ENCODE measurements at regions not wholly inside any gene's neighbourhood (a gene's known extent, or its start where the extent isn't known, plus 50 kb on each side); places are given as distances from the start of the nearest gene placed in this dataset.

GRCh38 chr5:158162026-158162425 lies 303.1 kb upstream of the CLINT1 start:
- no peak for DNase-seq (ENCODE audit: low read depth)

GRCh38 chr5:158159621-158160020 lies 300.7 kb upstream of the CLINT1 start:
- no peak for DNase-seq (ENCODE audit: low read depth)

GRCh38 chr5:158155811-158156505 lies 297.0 kb upstream of the CLINT1 start:
- no peak for DNase-seq (ENCODE audit: low read depth)

GRCh38 chr5:158155067-158155466 lies 296.1 kb upstream of the CLINT1 start:
- no peak for DNase-seq (ENCODE audit: low read depth)

GRCh38 chr5:158154226-158155005 lies 295.5 kb upstream of the CLINT1 start:
- DNase-seq (ENCODE audit: low read depth): no peak

- DNase-seq (ENCODE audit: low read depth): no peak
These were observed 294.6 kb upstream of the CLINT1 start for GRCh38 chr5:158153508-158153907.

GRCh38 chr5:158152136-158152535 lies 293.2 kb upstream of the CLINT1 start:
- DNase-seq (ENCODE audit: low read depth): no peak

GRCh38 chr5:158147227-158147626 lies 288.3 kb upstream of the CLINT1 start:
- DNase-seq (ENCODE audit: low read depth): no peak

GRCh38 chr5:158145827-158146226 lies 286.9 kb upstream of the CLINT1 start:
- DNase-seq (ENCODE audit: low read depth): no peak

- DNase-seq (ENCODE audit: low read depth): no peak
These were observed 284.1 kb upstream of the CLINT1 start for GRCh38 chr5:158143081-158143480.

- DNase-seq (ENCODE audit: low read depth): no peak
These were observed 283.2 kb upstream of the CLINT1 start for GRCh38 chr5:158142156-158142555.

GRCh38 chr5:158140120-158140731 lies 281.3 kb upstream of the CLINT1 start:
- no peak for DNase-seq (ENCODE audit: low read depth)

GRCh38 chr5:158139161-158139560 lies 280.2 kb upstream of the CLINT1 start:
- DNase-seq (ENCODE audit: low read depth): no peak

GRCh38 chr5:158135682-158136179 lies 276.8 kb upstream of the CLINT1 start:
- DNase-seq (ENCODE audit: low read depth): no peak

GRCh38 chr5:158133369-158133768 lies 274.4 kb upstream of the CLINT1 start:
- no peak for DNase-seq (ENCODE audit: low read depth)

GRCh38 chr5:158127536-158127935 lies 268.6 kb upstream of the CLINT1 start:
- no peak for DNase-seq (ENCODE audit: low read depth)

- DNase-seq (ENCODE audit: low read depth): no peak
These were observed 267.8 kb upstream of the CLINT1 start for GRCh38 chr5:158126442-158127405.

GRCh38 chr5:158124606-158125316 lies 265.8 kb upstream of the CLINT1 start:
- DNase-seq (ENCODE audit: low read depth): no peak

GRCh38 chr5:158123595-158123994 lies 264.6 kb upstream of the CLINT1 start:
- DNase-seq (ENCODE audit: low read depth): no peak

GRCh38 chr5:158121678-158122077 lies 262.7 kb upstream of the CLINT1 start:
- DNase-seq (ENCODE audit: low read depth): no peak

- no peak for DNase-seq (ENCODE audit: low read depth)
These were observed 261.8 kb upstream of the CLINT1 start for GRCh38 chr5:158120760-158121159.
